MCF 10A (cell line): ENCODE measurements at regions not wholly inside any gene's neighbourhood (a gene's known extent, or its start where the extent isn't known, plus 50 kb on each side); places are given as distances from the start of the nearest gene placed in this dataset.
A peak's percentile ranks its signal among the peaks of the same experiment; 100 is the strongest.

ENCODE experiments used
- BruUV-seq: library from RNA; stranded (reverse); fragments of 400-500 nt; replicated peaks from 2 replicates; lab custom pipeline; 2021; lab: Mats Ljungman, UMichigan
- CTCF ChIA-PET: fragments of 300-600 bp; sonication (Branson Sonifier 250); formaldehyde crosslinking; extraction: SDS; loops from one replicate; lab custom pipeline; 2021; ENCODE audit warnings: antibody characterized with exemption, inconsistent platforms; lab: Yijun Ruan, JAX
- POLR2A ChIA-PET: fragments of 300-600, 350-650 bp; sonication (Branson Sonifier 250); formaldehyde crosslinking; extraction: SDS; loops from one replicate; lab custom pipeline; 2020; ENCODE audit warnings: antibody characterized with exemption, inconsistent platforms; lab: Yijun Ruan, JAX
- DNase-seq: peaks from one replicate; pipeline ENCODE4 v3.0.0-alpha.2; 2018; ENCODE audit not compliant: unreplicated experiment
- H3K27ac Mint-ChIP-seq: one replicate; pipeline ENCODE4 v1.8.0; 2022; ENCODE audit warnings: mild to moderate bottlenecking, low read depth, mixed read lengths; ENCODE audit not compliant: unreplicated experiment
- H3K27me3 Mint-ChIP-seq: one replicate; pipeline ENCODE4 v1.8.0; 2022; ENCODE audit warnings: mixed read lengths; ENCODE audit not compliant: insufficient read depth, unreplicated experiment
- H3K36me3 Mint-ChIP-seq: one replicate; pipeline ENCODE4 v1.8.0; 2022; ENCODE audit warnings: mild to moderate bottlenecking, moderate library complexity, mixed read lengths; ENCODE audit not compliant: insufficient read depth, unreplicated experiment
- H3K4me1 Mint-ChIP-seq: one replicate; pipeline ENCODE4 v1.8.0; 2022; ENCODE audit warnings: mixed read lengths; ENCODE audit not compliant: insufficient read depth, unreplicated experiment
- H3K4me3 Mint-ChIP-seq: one replicate; pipeline ENCODE4 v1.8.0; 2022; ENCODE audit warnings: mild to moderate bottlenecking, moderate library complexity, mixed read lengths; ENCODE audit not compliant: unreplicated experiment
- H3K9me3 Mint-ChIP-seq: one replicate; pipeline ENCODE4 v1.8.0; 2022; ENCODE audit warnings: mixed read lengths; ENCODE audit not compliant: unreplicated experiment
- CTCF ChIP-seq: fragments of 200-600 bp; IDR thresholded peaks from one replicate; pipeline ENCODE4 v1.8.0; 2022; ENCODE audit warnings: antibody characterized with exemption, mild to moderate bottlenecking; ENCODE audit not compliant: unreplicated experiment
- intact Hi-C: fragments of 100-400 bp; cut with micrococcal nuclease; formaldehyde crosslinking; loops from 2 replicates; pipeline ENCODE4 v1.14.1; 2022

DNA sequence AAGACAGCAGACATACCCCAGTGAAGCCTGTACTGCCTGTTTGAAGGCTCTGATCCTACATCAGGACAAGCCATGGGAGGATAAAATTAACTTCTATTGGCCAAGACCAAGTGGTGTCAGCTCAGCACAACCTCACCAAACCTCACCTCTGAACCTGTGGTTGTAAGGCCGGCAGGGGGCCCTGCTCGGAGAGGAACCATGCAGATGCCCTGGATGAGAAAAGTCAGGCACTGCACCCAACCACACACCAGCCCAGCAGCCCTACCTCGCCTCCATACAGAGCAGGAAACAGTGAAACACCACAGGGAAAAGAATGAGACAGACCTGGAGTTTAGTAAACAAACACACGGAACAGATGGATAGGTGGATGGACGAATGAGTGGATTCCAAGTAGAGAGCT is 70.0 kb upstream of the PAX7 start:
- ChIA-PET POLR2A (no interaction called here), CTCF (no interaction called here)
- peak; percentile 17 for DNase-seq
- intact Hi-C loops, result no loop called here
- H3K27ac Mint-ChIP-seq, result no peak overlapping the region
- H3K27me3 Mint-ChIP-seq, result peaks cover 98% of the 10 kb centered on the region
- H3K36me3 Mint-ChIP-seq, result no peaks in the 10 kb centered on the region
- no TSS peak for BruUV-seq
- H3K4me3 Mint-ChIP-seq, result no peak overlapping the region
- H3K4me1 Mint-ChIP-seq, result no peaks in the 10 kb centered on the region
- TF ChIP-seq CTCF, result no peak
- no peaks in the 10 kb centered on the region for H3K9me3 Mint-ChIP-seq

DNA sequence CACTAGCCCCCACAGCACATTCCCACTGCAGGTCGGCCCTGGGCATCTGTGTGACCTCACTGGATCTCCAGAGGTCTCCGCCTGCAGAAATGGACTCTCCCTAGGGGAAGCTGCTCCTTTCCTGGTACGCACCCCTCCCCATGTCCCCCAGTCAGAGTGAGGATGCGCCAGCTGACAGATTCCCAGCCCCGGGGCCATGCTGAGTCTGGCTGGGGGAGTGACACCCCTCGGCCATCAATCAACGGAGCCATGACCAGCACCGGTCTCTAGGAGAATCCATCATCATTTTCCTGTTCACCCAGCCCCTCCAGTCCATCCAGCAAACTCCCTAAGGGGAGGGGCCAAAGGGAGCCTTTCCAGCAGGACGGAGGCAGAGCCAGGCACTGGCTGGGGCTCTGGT is 68.7 kb upstream of the PAX7 start:
- DNase-seq, result no peak
- H3K9me3 Mint-ChIP-seq, result no peaks in the 10 kb centered on the region
- H3K36me3 Mint-ChIP-seq, result no peaks in the 10 kb centered on the region
- H3K4me3 Mint-ChIP-seq, result no peak overlapping the region
- no peaks in the 10 kb centered on the region for H3K4me1 Mint-ChIP-seq
- intact Hi-C loops, result no loop called here
- no peak overlapping the region for H3K27ac Mint-ChIP-seq
- ChIA-PET CTCF (interaction anchor here (0.6 to 2.0 kb wide), 4 partner anchors 19 to 35 kb away, joined by 3 to 11 read pairs (median 3); no protein-coding TSS in a partner anchor), POLR2A (no interaction called here)
- peaks cover 98% of the 10 kb centered on the region for H3K27me3 Mint-ChIP-seq
- no peak for TF ChIP-seq CTCF
- BruUV-seq, result no TSS peak

DNA sequence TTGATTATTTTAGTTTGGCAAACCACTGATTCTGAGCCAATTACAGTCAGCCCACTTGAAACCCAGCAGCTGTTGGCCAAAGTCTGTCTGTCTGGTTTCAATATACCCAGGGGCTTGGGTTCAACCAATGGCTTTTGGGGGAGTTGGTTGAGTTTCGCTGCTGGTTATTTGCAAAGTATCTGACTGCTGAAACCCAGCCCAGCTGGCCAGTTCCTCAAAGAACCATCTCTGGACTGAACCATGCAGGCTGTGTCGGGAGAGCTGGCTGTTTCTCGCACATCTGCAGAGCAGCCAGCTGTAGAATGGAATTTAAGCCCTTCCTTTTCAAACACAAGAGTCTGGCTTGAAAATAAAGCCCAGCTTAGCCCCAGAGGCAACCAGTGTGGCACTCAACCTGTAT is 66.0 kb upstream of the PAX7 start:
- H3K27ac Mint-ChIP-seq, result no peak overlapping the region
- no peak for DNase-seq
- H3K27me3 Mint-ChIP-seq, result peaks cover 91% of the 10 kb centered on the region
- no peaks in the 10 kb centered on the region for H3K36me3 Mint-ChIP-seq
- TF ChIP-seq CTCF, result no peak
- no peaks in the 10 kb centered on the region for H3K4me1 Mint-ChIP-seq
- H3K9me3 Mint-ChIP-seq, result no peaks in the 10 kb centered on the region
- POLR2A ChIA-PET, result interaction anchor here (0.7 kb wide), 1 partner anchor 358 kb away, joined by 3 read pairs; no protein-coding TSS in a partner anchor
- intact Hi-C loops, result no loop called here
- no peak overlapping the region for H3K4me3 Mint-ChIP-seq
- BruUV-seq, result no TSS peak
- CTCF ChIA-PET, result interaction anchor here (0.6 to 1.0 kb wide), 2 partner anchors 12 to 31 kb away, joined by 3 read pairs; no protein-coding TSS in a partner anchor

GRCh38 chr1:18565321-18565720 is 65.3 kb upstream of the PAX7 start:
- Mint-ChIP-seq H3K27ac (no peak overlapping the region), H3K4me1 (no peaks in the 10 kb centered on the region), H3K4me3 (no peak overlapping the region), H3K9me3 (no peaks in the 10 kb centered on the region), H3K36me3 (no peaks in the 10 kb centered on the region), H3K27me3 (peaks cover 91% of the 10 kb centered on the region)
- no peak for TF ChIP-seq CTCF
- no peak for DNase-seq
- BruUV-seq, result no TSS peak
- intact Hi-C loops, result no loop called here
- POLR2A ChIA-PET, result no interaction called here
- CTCF ChIA-PET, result interaction anchor here (1.0 kb wide), 1 partner anchor 12 kb away, joined by 3 read pairs; no protein-coding TSS in a partner anchor
